Forelimb muscle (tissue), 1 donor: ENCODE measurements at regions not wholly inside any gene's neighbourhood (a gene's known extent, or its start where the extent isn't known, plus 50 kb on each side); places are given as distances from the start of the nearest gene placed in this dataset.
"Not testable (repeated sequence)": the region's sequence is repeated elsewhere in the genome, so short reads cannot be mapped to it uniquely, and the experiment has no call there.

Source experiments
- DNase-seq: peaks from one replicate; pipeline ENCODE4 v3.0.0-alpha.2; 2013; ENCODE audit warnings: low read depth

GRCh38 chr2:144912206-144912605 is 392.3 kb upstream of the ZEB2 start:
- no peak for DNase-seq

GRCh38 chr2:144905956-144906355 is 386.0 kb upstream of the ZEB2 start:
- no peak for DNase-seq

- DNase-seq, result no peak
Measured at GRCh38 chr2:144904612-144905011, 384.7 kb upstream of the ZEB2 start.

- DNase-seq, result not testable (repeated sequence)
Measured at GRCh38 chr2:144903045-144903444, 383.1 kb upstream of the ZEB2 start.

- DNase-seq, result not testable (repeated sequence)
Measured at GRCh38 chr2:144901386-144901785, 381.5 kb upstream of the ZEB2 start.

- DNase-seq, result no peak
Measured at GRCh38 chr2:144896341-144896740, 376.4 kb upstream of the ZEB2 start.

- no peak for DNase-seq
Measured at GRCh38 chr2:144894612-144895599, 375.0 kb upstream of the ZEB2 start.

GRCh38 chr2:144893464-144893863 is 373.5 kb upstream of the ZEB2 start:
- no peak for DNase-seq

GRCh38 chr2:144890828-144891227 is 370.9 kb upstream of the ZEB2 start:
- DNase-seq, result no peak

GRCh38 chr2:144889348-144889747 is 369.4 kb upstream of the ZEB2 start:
- no peak for DNase-seq

- DNase-seq, result no peak
Measured at GRCh38 chr2:144886862-144887261, 366.9 kb upstream of the ZEB2 start.

GRCh38 chr2:144877893-144878292 is 358.0 kb upstream of the ZEB2 start:
- no peak for DNase-seq

- DNase-seq, result no peak
Measured at GRCh38 chr2:144876013-144876412, 356.1 kb upstream of the ZEB2 start.

- no peak for DNase-seq
Measured at GRCh38 chr2:144875290-144875969, 355.5 kb upstream of the ZEB2 start.

GRCh38 chr2:144865670-144866069 is 345.8 kb upstream of the ZEB2 start:
- no peak for DNase-seq

- DNase-seq, result no peak
Measured at GRCh38 chr2:144859716-144860115, 339.8 kb upstream of the ZEB2 start.

GRCh38 chr2:144858211-144858610 is 338.3 kb upstream of the ZEB2 start:
- no peak for DNase-seq

GRCh38 chr2:144854596-144854995 is 334.7 kb upstream of the ZEB2 start:
- DNase-seq, result no peak

GRCh38 chr2:144849612-144850011 is 329.7 kb upstream of the ZEB2 start:
- no peak for DNase-seq

GRCh38 chr2:144848423-144848822 is 328.5 kb upstream of the ZEB2 start:
- no peak for DNase-seq

- no peak for DNase-seq
Measured at GRCh38 chr2:144847347-144848080, 327.6 kb upstream of the ZEB2 start.

- DNase-seq, result no peak
Measured at GRCh38 chr2:144836635-144837350, 316.9 kb upstream of the ZEB2 start.
